PC-3 (cell line): ENCODE measurements at regions not wholly inside any gene's neighbourhood (a gene's known extent, or its start where the extent isn't known, plus 50 kb on each side); places are given as distances from the start of the nearest gene placed in this dataset.
"Not testable (repeated sequence)": the region's sequence is repeated elsewhere in the genome, so short reads cannot be mapped to it uniquely, and the experiment has no call there.

ENCODE experiments used
- ATAC-seq: fragments of 200-7000 bp; cut with Tn5 transposase; 2 replicates; pipeline ENCODE4 v1.9.1; 2020; ENCODE audit warnings: mild to moderate bottlenecking, moderate library complexity
- BruUV-seq: library from RNA; stranded (reverse); fragments of 400-500 nt; replicated peaks from 2 replicates; lab custom pipeline; 2021; lab: Mats Ljungman, UMichigan
- CTCF ChIA-PET: fragments of 300-600 bp; sonication (Branson Sonifier 250); formaldehyde crosslinking; loops from one replicate; lab custom pipeline; 2022; ENCODE audit warnings: antibody characterized with exemption; lab: Charles Lee
- POLR2A ChIA-PET: fragments of 300-600 bp; sonication (Branson Sonifier 250); formaldehyde crosslinking; loops from one replicate; lab custom pipeline; 2022; ENCODE audit warnings: antibody characterized with exemption; ENCODE audit not compliant: unreplicated experiment; lab: Charles Lee
- DNase-seq: peaks from one replicate; pipeline ENCODE4 v3.0.0-alpha.2; 2015
- H2AFZ ChIP-seq: fragments of 300-600 bp; sonication (generic); 2 replicates; pipeline ENCODE4 v1.6.0; 2016; ENCODE audit warnings: antibody characterized with exemption, low read length
- H3F3A ChIP-seq: fragments of 300-600 bp; sonication (generic); one replicate; pipeline ENCODE4 v1.6.0; 2017; ENCODE audit warnings: antibody characterized with exemption, low read length, control low read depth, mild to moderate bottlenecking; ENCODE audit not compliant: unreplicated experiment
- H3K27ac ChIP-seq: fragments of 300-600 bp; sonication (generic); 2 replicates; pipeline ENCODE4 v1.5.1; 2016; ENCODE audit warnings: mild to moderate bottlenecking, low read length
- H3K27me3 ChIP-seq: fragments of 300-600 bp; sonication (generic); 2 replicates; pipeline ENCODE4 v1.6.1; 2016; ENCODE audit warnings: low read length, mixed read lengths
- H3K36me3 ChIP-seq: fragments of 300-600 bp; sonication (generic); 2 replicates; pipeline ENCODE4 v1.6.1; 2016; ENCODE audit warnings: low read depth, mixed run types, low read length, mixed read lengths
- H3K4me1 ChIP-seq: fragments of 300-600 bp; sonication (generic); 2 replicates; pipeline ENCODE4 v1.5.1; 2016; ENCODE audit warnings: low read length; ENCODE audit not compliant: insufficient read depth
- H3K4me2 ChIP-seq: fragments of 300-600 bp; sonication (generic); 2 replicates; pipeline ENCODE4 v1.6.0; 2016; ENCODE audit warnings: low read length
- H3K4me3 ChIP-seq: fragments of 300-600 bp; sonication (generic); 2 replicates; pipeline ENCODE4 v1.5.1; 2016; ENCODE audit warnings: mild to moderate bottlenecking, low read length, mixed read lengths
- H3K79me2 ChIP-seq: fragments of 300-600 bp; sonication (generic); 2 replicates; pipeline ENCODE4 v1.6.1; 2017; ENCODE audit warnings: low read length, mixed read lengths
- H3K9ac ChIP-seq: fragments of 300-600 bp; sonication (generic); 2 replicates; pipeline ENCODE4 v1.6.0; 2016; ENCODE audit warnings: mild to moderate bottlenecking, low read length
- H3K9me2 ChIP-seq: fragments of 300-600 bp; sonication (generic); replicated peaks from 2 replicates; pipeline ENCODE4 v1.6.1; 2016; ENCODE audit warnings: mixed run types, low read length, mixed read lengths
- H3K9me3 ChIP-seq: fragments of 300-600 bp; sonication (generic); 2 replicates; pipeline ENCODE4 v1.6.1; 2016; ENCODE audit warnings: low read length, mixed read lengths
- H4K20me1 ChIP-seq: fragments of 300-600 bp; sonication (generic); 2 replicates; pipeline ENCODE4 v1.6.1; 2016; ENCODE audit warnings: low read length, mixed read lengths
- EZH2 ChIP-seq: fragments of 300-600 bp; sonication (generic); IDR thresholded peaks from one replicate; pipeline ENCODE4 v1.6.1; 2017; ENCODE audit warnings: antibody characterized with exemption, mild to moderate bottlenecking, low read length; ENCODE audit not compliant: unreplicated experiment
- EZH2phosphoT487 ChIP-seq: fragments of 300-600 bp; sonication (generic); IDR thresholded peaks from 2 replicates; pipeline ENCODE4 v1.6.1; 2018; ENCODE audit warnings: mild to moderate bottlenecking, antibody characterized with exemption, low read length, borderline replicate concordance
- intact Hi-C: fragments of 100-400 bp; cut with micrococcal nuclease; formaldehyde crosslinking; loops from 2 replicates; pipeline ENCODE4 v1.9.0; 2023
- TF ChIP-seq, protein P1 (sequence below): fragments of 300-600 bp; sonication (generic); conservative IDR thresholded peaks from 2 replicates; pipeline ENCODE4 v1.5.1; 2017; ENCODE audit warnings: antibody characterized with exemption, low read depth, mild to moderate bottlenecking, low read length

DNA sequence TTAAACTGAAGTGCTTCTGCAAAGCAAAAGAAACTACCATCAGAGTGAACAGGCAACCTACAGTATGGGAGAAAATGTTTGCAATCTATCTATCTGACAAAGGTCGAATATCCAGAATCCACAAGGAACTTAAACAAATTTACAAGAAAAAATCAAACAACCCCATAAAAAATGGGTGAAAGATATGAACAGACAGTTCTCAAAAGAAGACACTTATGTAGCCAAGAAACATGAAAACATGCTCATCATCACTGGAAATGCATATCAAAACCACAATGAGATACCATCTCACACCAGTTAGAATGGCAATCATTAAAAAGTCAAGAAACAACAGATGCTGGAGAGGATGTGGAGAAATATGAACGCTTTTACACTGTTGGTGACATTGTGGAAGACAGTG, 165.4 kb downstream of the CRPPA start:
- H3K36me3 ChIP-seq, H3F3A ChIP-seq, H3K27ac ChIP-seq, H3K27me3 ChIP-seq, POLR2A ChIA-PET, H3K9me3 ChIP-seq, DNase-seq, H3K4me1 ChIP-seq, H3K9ac ChIP-seq, BruUV-seq, ATAC-seq, H3K9me2 ChIP-seq, H3K4me3 ChIP-seq, H3K4me2 ChIP-seq, intact Hi-C loops, H2AFZ ChIP-seq, CTCF ChIA-PET, H3K79me2 ChIP-seq, H4K20me1 ChIP-seq: not testable (repeated sequence)

DNA sequence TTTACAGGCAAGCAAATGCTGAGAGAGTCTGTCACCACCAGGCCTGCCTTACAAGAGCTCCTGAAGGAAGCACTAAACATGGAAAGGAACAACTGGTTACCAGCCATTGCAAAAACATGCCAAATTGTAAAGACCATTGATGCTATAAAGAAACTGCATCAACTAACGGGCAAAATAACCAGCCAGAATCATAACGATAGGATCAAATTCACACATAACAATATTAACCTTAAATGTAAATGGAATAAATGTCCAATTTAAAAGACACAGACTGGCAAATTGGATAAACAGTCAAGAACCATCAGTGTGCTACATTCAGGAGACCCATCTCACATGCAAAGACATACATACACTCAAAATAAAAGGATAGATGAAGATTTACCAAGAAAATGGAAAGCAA, 170.7 kb downstream of the CRPPA start:
- H4K20me1 ChIP-seq, H3K4me2 ChIP-seq, DNase-seq, H3F3A ChIP-seq, BruUV-seq, CTCF ChIA-PET, H3K36me3 ChIP-seq, H3K4me1 ChIP-seq, H3K27me3 ChIP-seq, ATAC-seq, H3K4me3 ChIP-seq, POLR2A ChIA-PET, H3K9me3 ChIP-seq, H3K79me2 ChIP-seq, H3K9ac ChIP-seq, H3K9me2 ChIP-seq, H3K27ac ChIP-seq, H2AFZ ChIP-seq, intact Hi-C loops: not testable (repeated sequence)

DNA sequence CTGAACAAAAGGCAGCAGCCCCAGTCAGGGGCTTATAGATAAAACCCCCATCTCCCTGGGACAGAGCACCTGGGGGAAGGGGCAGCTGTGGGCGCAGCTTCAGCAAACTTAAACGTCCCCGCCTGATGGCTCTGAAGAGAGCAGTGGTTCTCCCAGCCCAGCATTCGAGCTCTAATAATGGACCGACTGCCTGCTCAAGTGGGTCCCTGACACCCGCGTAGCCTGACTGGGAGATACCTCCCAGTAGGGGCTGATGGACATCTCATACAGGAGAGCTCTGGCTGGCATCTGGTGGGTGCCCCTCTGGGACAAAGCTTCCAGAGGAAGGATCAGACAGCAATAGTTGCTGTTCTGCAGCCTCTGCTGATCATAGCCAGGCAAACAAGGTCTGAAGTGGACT, 172.1 kb downstream of the CRPPA start:
- DNase-seq, H3K4me1 ChIP-seq, H3K9me2 ChIP-seq, H3F3A ChIP-seq, H3K27me3 ChIP-seq, CTCF ChIA-PET, ATAC-seq, H3K4me2 ChIP-seq, H3K4me3 ChIP-seq, H4K20me1 ChIP-seq, H3K9ac ChIP-seq, H3K36me3 ChIP-seq, H2AFZ ChIP-seq, POLR2A ChIA-PET, H3K27ac ChIP-seq, H3K79me2 ChIP-seq, H3K9me3 ChIP-seq, BruUV-seq: not testable (repeated sequence)
- intact Hi-C loops: loop anchor here (10.0 kb wide), 1 partner anchor 166 kb away; no protein-coding TSS in a partner anchor

DNA sequence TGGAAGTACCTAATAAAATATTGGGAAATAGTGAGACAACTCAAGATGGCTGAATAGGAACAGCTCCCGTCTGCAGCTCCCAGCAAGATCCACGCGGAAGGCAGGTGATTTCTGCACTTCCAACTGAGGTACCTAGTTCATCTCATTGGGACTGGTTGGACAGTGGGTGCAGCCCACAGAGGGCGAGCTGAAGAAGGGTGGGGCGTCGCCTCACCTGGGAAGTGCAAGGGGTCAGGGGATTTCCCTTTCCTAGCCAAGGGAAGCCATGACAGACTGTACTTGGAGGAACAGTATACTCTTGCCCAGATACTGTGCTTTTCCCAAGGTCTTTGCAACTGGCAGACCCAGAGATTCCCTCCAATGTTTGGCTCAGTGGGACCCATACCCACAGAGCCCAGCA, 172.8 kb downstream of the CRPPA start:
- H3K9me3 ChIP-seq, POLR2A ChIA-PET, H3K9me2 ChIP-seq, H3F3A ChIP-seq, BruUV-seq, H3K36me3 ChIP-seq, H3K4me1 ChIP-seq, H3K79me2 ChIP-seq, H3K27ac ChIP-seq, DNase-seq, H3K9ac ChIP-seq, ATAC-seq, H3K27me3 ChIP-seq, H4K20me1 ChIP-seq, H3K4me2 ChIP-seq, H3K4me3 ChIP-seq, CTCF ChIA-PET, H2AFZ ChIP-seq: not testable (repeated sequence)
- intact Hi-C loops: loop anchor here (10.0 kb wide), 1 partner anchor 166 kb away; no protein-coding TSS in a partner anchor

DNA sequence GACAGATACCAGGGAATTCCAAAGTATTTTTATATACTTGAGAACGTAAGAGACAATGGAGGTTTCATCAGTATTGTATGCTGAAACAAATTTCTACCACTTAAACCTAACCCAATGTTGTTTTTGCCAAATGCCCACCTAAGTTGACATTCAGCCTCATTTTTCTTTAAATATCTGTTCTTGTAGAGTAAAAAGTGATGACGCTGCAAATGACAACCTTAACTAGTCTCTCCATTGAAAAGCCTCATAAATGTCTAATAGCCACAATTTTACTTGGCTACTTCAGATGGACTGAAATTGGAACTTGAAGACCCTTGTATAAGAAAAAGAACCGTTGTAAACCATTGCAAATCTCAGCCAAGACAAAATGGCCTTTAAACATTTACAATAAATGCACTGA, 176.9 kb downstream of the CRPPA start:
- no peak overlapping the region for H3K27ac ChIP-seq
- no peaks in the 10 kb centered on the region for H3K79me2 ChIP-seq
- H3K9ac ChIP-seq: no peak overlapping the region
- H3K27me3 ChIP-seq: no peaks in the 10 kb centered on the region
- H3F3A ChIP-seq: no peaks in the 10 kb centered on the region
- H4K20me1 ChIP-seq: no peaks in the 10 kb centered on the region
- H3K9me2 ChIP-seq: no peaks in the 10 kb centered on the region
- ChIA-PET CTCF (no interaction called here), POLR2A (no interaction called here)
- no peak overlapping the region for H2AFZ ChIP-seq
- no peak overlapping the region for H3K4me2 ChIP-seq
- no peak for ATAC-seq
- no peaks in the 10 kb centered on the region for H3K9me3 ChIP-seq
- H3K36me3 ChIP-seq: no peaks in the 10 kb centered on the region
- intact Hi-C loops: loop anchor here (10.0 kb wide), 1 partner anchor 170 kb away; no protein-coding TSS in a partner anchor
- TF ChIP-seq, protein P1, sequence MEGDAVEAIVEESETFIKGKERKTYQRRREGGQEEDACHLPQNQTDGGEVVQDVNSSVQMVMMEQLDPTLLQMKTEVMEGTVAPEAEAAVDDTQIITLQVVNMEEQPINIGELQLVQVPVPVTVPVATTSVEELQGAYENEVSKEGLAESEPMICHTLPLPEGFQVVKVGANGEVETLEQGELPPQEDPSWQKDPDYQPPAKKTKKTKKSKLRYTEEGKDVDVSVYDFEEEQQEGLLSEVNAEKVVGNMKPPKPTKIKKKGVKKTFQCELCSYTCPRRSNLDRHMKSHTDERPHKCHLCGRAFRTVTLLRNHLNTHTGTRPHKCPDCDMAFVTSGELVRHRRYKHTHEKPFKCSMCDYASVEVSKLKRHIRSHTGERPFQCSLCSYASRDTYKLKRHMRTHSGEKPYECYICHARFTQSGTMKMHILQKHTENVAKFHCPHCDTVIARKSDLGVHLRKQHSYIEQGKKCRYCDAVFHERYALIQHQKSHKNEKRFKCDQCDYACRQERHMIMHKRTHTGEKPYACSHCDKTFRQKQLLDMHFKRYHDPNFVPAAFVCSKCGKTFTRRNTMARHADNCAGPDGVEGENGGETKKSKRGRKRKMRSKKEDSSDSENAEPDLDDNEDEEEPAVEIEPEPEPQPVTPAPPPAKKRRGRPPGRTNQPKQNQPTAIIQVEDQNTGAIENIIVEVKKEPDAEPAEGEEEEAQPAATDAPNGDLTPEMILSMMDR: no peak
- TF ChIP-seq EZH2: no peak
- no peak for TF ChIP-seq EZH2phosphoT487
- DNase-seq: no peak
- H3K4me3 ChIP-seq: no peak overlapping the region
- 0 out of 2 replicates have a peak, but pooled peaks cover 4% of the 10 kb centered on the region for H3K4me1 ChIP-seq
- no TSS peak for BruUV-seq
